Fibroblast of mammary gland (primary cell): ENCODE measurements at regions not wholly inside any gene's neighbourhood (a gene's known extent, or its start where the extent isn't known, plus 50 kb on each side); places are given as distances from the start of the nearest gene placed in this dataset.

ENCODE experiments used
- DNase-seq: peaks from one replicate; pipeline ENCODE4 v3.0.0-alpha.2; 2010; ENCODE audit warnings: low read depth
- H3K4me3 ChIP-seq: 2 replicates; pipeline ENCODE4 v1.5.1; 2011; ENCODE audit warnings: low read depth, mild to moderate bottlenecking, low read length, moderate library complexity; ENCODE audit not compliant: control insufficient read depth
- TF ChIP-seq, protein P1 (sequence below): conservative IDR thresholded peaks from 2 replicates; pipeline ENCODE4 v1.5.1; 2011; ENCODE audit warnings: low read depth, low read length, inconsistent platforms; ENCODE audit not compliant: control insufficient read depth, insufficient read depth

DNA sequence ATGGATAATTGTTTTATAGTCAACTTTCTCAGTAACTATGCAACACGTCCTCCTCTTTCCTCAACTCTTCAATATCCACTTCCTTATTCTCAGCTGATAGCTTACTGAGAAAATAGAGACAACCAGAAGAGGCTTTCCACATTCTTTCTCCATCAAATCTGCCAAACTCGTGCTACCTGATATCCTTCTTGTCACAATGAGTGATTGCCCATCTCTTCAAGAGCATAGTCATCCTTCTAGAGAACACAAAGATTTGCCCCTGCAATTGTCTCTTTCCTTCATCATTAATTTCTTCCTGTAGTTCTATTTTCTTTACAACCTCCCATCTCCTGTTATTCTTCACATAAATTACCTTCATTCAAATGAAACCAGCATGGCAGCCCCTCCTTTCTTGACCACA, 75.9 kb upstream of the RGS17 start:
- TF ChIP-seq, protein P1, sequence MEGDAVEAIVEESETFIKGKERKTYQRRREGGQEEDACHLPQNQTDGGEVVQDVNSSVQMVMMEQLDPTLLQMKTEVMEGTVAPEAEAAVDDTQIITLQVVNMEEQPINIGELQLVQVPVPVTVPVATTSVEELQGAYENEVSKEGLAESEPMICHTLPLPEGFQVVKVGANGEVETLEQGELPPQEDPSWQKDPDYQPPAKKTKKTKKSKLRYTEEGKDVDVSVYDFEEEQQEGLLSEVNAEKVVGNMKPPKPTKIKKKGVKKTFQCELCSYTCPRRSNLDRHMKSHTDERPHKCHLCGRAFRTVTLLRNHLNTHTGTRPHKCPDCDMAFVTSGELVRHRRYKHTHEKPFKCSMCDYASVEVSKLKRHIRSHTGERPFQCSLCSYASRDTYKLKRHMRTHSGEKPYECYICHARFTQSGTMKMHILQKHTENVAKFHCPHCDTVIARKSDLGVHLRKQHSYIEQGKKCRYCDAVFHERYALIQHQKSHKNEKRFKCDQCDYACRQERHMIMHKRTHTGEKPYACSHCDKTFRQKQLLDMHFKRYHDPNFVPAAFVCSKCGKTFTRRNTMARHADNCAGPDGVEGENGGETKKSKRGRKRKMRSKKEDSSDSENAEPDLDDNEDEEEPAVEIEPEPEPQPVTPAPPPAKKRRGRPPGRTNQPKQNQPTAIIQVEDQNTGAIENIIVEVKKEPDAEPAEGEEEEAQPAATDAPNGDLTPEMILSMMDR = no peak
- H3K4me3 ChIP-seq = no peak overlapping the region
- no peak for DNase-seq

DNA sequence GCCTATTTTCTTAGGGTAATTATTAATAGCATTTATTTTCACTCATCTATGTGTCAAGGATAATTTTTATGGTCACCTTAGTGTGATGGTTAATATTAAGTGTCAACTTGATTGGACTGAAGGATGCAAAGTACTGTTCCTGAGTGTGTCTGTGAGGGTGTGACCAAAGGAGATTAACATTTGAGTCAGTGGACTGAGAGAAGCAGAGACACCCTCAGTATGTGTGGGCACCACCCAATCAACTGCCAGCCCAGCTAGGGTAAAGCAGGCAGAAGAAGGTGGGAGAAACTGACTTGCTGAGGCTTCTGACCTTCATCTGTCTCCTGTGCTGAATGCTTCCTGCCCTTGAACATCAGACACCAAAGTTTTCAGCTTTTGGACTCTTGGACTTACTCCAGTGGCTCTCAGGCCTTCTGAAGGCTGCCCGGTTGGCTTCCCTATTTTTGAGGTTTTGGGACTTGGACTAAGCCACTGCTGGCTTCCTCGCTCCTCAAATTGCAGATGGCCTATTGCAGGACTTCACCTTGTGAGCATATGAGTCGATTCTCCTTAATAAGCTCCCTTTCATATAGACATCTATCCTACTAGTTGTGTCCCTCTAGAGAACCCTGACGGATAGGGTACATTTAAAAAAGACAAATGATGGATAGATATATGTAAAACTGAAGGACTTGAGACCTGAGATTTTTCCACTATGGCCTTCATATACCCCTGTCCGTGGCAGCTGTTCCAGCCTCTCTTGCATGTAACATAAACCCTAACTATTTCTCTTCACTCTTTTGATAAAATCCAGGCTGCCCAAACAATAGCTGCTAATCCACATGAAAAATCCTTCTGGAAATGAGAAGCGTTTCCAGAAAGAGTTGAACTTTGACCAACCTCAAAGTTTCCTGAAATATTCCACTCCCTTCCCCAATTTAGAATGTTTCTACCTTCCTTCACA, 62.1 kb upstream of the RGS17 start:
- no peak for DNase-seq
- H3K4me3 ChIP-seq = no peak overlapping the region
- TF ChIP-seq, protein P1 = no peak

DNA sequence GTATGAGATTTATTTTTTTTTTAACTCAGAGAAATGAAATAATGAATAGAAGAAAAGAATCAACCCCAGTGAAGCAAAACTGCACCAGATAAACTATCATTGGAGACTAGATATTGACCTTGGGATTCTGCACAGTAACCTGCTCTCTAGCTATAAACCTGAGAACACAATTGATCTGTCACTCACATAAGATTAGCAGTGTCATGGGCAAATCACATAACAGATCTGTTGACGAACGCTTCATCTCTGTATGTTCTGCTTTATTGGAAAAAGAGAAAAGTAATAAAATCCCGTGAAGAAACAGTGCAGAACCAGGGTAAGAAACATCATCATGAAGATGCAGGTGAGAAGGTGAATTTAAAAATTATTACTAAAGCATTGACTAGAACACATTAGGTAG, 52.8 kb upstream of the RGS17 start:
- no peak for DNase-seq
- no peak overlapping the region for H3K4me3 ChIP-seq
- TF ChIP-seq, protein P1 = no peak
